Endothelial cell of umbilical vein (primary cell): ENCODE measurements at regions not wholly inside any gene's neighbourhood (a gene's known extent, or its start where the extent isn't known, plus 50 kb on each side); places are given as distances from the start of the nearest gene placed in this dataset.

ENCODE experiments used
- EZH2 ChIP-seq: IDR thresholded peaks from 2 replicates; pipeline ENCODE4 v1.6.1; 2012; ENCODE audit warnings: borderline replicate concordance, low read depth, mild to moderate bottlenecking, moderate library complexity, low read length, inconsistent platforms; ENCODE audit not compliant: severe bottlenecking
- JUN ChIP-seq: IDR thresholded peaks from 2 replicates; pipeline ENCODE4 v1.6.1; 2011; ENCODE audit warnings: borderline replicate concordance, low read depth; ENCODE audit not compliant: insufficient read length, insufficient read depth
- MYC ChIP-seq: IDR thresholded peaks from one replicate; pipeline ENCODE4 v1.6.1; 2011; ENCODE audit warnings: mild to moderate bottlenecking, low read depth, low read length
- POLR2AphosphoS5 ChIP-seq: IDR thresholded peaks from 2 replicates; pipeline ENCODE4 v1.6.1; 2012; ENCODE audit warnings: low read depth, mild to moderate bottlenecking, control low read depth, low read length, moderate library complexity; ENCODE audit not compliant: insufficient read depth
- TF ChIP-seq, protein P1 (sequence below), 2 donors: IDR thresholded peaks; 1 replicate in 1 of 2; 2 replicates in 1 of 2; pipeline ENCODE4 v1.5.1; 2011; ENCODE audit warnings: low read length in 2 of 2, mild to moderate bottlenecking in 2 of 2, moderate library complexity in 2 of 2, control low read depth in 1 of 2, inconsistent platforms in 1 of 2, low read depth in 1 of 2; ENCODE audit not compliant: insufficient read depth in 1 of 2; ENCODE audit errors: extremely low read depth in 1 of 2
- TF ChIP-seq, protein P2 (sequence below): IDR thresholded peaks from 2 replicates; pipeline ENCODE4 v1.6.1; 2011; ENCODE audit not compliant: insufficient read depth, insufficient read length

DNA sequence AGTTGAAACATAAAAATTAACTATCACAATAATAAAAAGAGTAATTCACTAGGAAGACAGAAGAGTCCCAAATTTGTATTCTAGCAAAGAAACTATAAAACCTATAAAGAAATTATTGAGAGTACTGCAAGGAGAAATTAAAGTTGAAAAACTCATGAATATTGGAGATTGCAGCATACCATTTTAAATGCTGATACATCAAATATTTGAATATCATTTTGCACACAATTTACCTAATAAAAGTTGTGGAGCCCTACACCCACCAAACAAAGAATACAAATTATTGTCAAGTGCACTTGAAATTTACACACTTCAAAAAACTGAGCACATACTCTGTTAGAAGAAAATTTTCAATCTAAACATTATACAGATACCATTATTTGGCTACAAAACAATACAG lies 531.6 kb upstream of the SMIM21 start:
- TF ChIP-seq JUN (no peak), MYC (no peak), POLR2AphosphoS5 (no peak), EZH2 (no peak)
- TF ChIP-seq, protein P1, sequence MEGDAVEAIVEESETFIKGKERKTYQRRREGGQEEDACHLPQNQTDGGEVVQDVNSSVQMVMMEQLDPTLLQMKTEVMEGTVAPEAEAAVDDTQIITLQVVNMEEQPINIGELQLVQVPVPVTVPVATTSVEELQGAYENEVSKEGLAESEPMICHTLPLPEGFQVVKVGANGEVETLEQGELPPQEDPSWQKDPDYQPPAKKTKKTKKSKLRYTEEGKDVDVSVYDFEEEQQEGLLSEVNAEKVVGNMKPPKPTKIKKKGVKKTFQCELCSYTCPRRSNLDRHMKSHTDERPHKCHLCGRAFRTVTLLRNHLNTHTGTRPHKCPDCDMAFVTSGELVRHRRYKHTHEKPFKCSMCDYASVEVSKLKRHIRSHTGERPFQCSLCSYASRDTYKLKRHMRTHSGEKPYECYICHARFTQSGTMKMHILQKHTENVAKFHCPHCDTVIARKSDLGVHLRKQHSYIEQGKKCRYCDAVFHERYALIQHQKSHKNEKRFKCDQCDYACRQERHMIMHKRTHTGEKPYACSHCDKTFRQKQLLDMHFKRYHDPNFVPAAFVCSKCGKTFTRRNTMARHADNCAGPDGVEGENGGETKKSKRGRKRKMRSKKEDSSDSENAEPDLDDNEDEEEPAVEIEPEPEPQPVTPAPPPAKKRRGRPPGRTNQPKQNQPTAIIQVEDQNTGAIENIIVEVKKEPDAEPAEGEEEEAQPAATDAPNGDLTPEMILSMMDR (IDR thresholded peaks at IDR 0.05; ENCODE audit: extremely low read depth in 1 of 2, insufficient read depth in 1 of 2, low read depth in 1 of 2, low read length in 2 of 2) = no peak
- TF ChIP-seq, protein P2, sequence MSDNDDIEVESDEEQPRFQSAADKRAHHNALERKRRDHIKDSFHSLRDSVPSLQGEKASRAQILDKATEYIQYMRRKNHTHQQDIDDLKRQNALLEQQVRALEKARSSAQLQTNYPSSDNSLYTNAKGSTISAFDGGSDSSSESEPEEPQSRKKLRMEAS = no peak
